A549 (cell line): ENCODE measurements at regions not wholly inside any gene's neighbourhood (a gene's known extent, or its start where the extent isn't known, plus 50 kb on each side); places are given as distances from the start of the nearest gene placed in this dataset.
"Not testable (repeated sequence)": the region's sequence is repeated elsewhere in the genome, so short reads cannot be mapped to it uniquely, and the experiment has no call there.

Source experiments
- ATAC-seq, 2 experiments: fragments of 200-7000 bp in 1 of 2; fragments of >200 bp in 1 of 2; cut with Nextera tagmentation in 1 of 2; cut with Tn5 transposase in 1 of 2; 3 replicates each; pipeline versions ENCODE4 v1.8.0 to v1.9.1; 2018 to 2020; ENCODE audit warnings: mild to moderate bottlenecking in 1 of 2, moderate library complexity in 1 of 2
- CTCF ChIA-PET: fragments of 300-600 bp; sonication (Branson Sonifier 250); formaldehyde crosslinking; extraction: SDS; loops from one replicate; lab custom pipeline; 2021; ENCODE audit warnings: antibody characterized with exemption, inconsistent platforms; lab: Yijun Ruan, JAX
- POLR2A ChIA-PET: fragments of 350-600 bp; formaldehyde crosslinking; extraction: SDS; loops from one replicate; lab custom pipeline; 2021; ENCODE audit warnings: antibody characterized with exemption, inconsistent platforms; lab: Yijun Ruan, JAX
- DNase-seq, 2 experiments: peaks; one replicate each; pipeline versions ENCODE4 v3.0.0 to v3.0.0-alpha.2; 2011 to 2016; ENCODE audit warnings: low read depth in 1 of 2, low spot score in 1 of 2
- FAIRE-seq: peaks from 2 replicates; lab custom pipeline; 2011; peaks lifted over from hg19 to GRCh38; lab: Jason Lieb, UNC
- H3K27ac ChIP-seq, 2 experiments: fragments of >200 bp; sonication (Bioruptor Twin); formaldehyde crosslinking; 3 replicates each; pipeline ENCODE4 v1.5.1; 2016 to 2017
- H3K4me1 ChIP-seq: fragments of >200 bp; sonication (Bioruptor Twin); formaldehyde crosslinking; 3 replicates; pipeline ENCODE4 v1.6.1; 2016
- H3K4me2 ChIP-seq: fragments of >200 bp; sonication (Bioruptor Twin); formaldehyde crosslinking; 3 replicates; pipeline ENCODE4 v1.6.1; 2016
- H3K4me3 ChIP-seq: fragments of >200 bp; sonication (Bioruptor Twin); formaldehyde crosslinking; 3 replicates; pipeline ENCODE4 v1.5.1; 2016
- H3K9me3 ChIP-seq: fragments of >200 bp; sonication (Bioruptor Twin); formaldehyde crosslinking; 3 replicates; pipeline ENCODE4 v1.6.1; 2016
- BHLHE40 ChIP-seq: IDR thresholded peaks from 2 replicates; pipeline ENCODE4 v1.6.1; 2012; ENCODE audit warnings: low read depth, low read length, inconsistent platforms
- CBX2 ChIP-seq: fragments of 200-600 bp; sonication (generic); IDR thresholded peaks from 2 replicates; pipeline ENCODE4 v1.6.1; 2016; ENCODE audit warnings: low read depth, mild to moderate bottlenecking, borderline replicate concordance
- CEBPB ChIP-seq, 2 experiments: fragments of >200 bp in 1 of 2; sonication (Bioruptor Twin) in 1 of 2; formaldehyde crosslinking in 1 of 2; IDR thresholded peaks; 2 replicates each; pipeline ENCODE4 v1.6.1; 2012 to 2016
- CHD4 ChIP-seq: fragments of 200-600 bp; sonication (generic); IDR thresholded peaks from 2 replicates; pipeline ENCODE4 v1.6.1; 2016; ENCODE audit warnings: antibody characterized with exemption, mild to moderate bottlenecking, borderline replicate concordance
- E2F6 ChIP-seq: IDR thresholded peaks from 2 replicates; pipeline ENCODE4 v1.6.1; 2012; ENCODE audit warnings: low read depth, borderline replicate concordance
- EHF ChIP-seq: fragments of 250-450 bp; sonication (Bioruptor Pico); IDR thresholded peaks from 2 replicates; pipeline ENCODE4 v1.5.0; 2020; ENCODE audit warnings: mild to moderate bottlenecking
- ELK1 ChIP-seq: fragments of 150-350 bp; IDR thresholded peaks from 2 replicates; pipeline ENCODE4 v1.6.1; 2014; ENCODE audit warnings: low read depth, mild to moderate bottlenecking, low read length
- EP300 ChIP-seq, 2 experiments: fragments of >200 bp; sonication (Bioruptor Twin); formaldehyde crosslinking; IDR thresholded peaks; 2 replicates in 1 of 2; 3 replicates in 1 of 2; pipeline ENCODE4 v1.6.1; 2016 to 2017
- FOSB ChIP-seq: fragments of 250-450 bp; sonication (Bioruptor Pico); IDR thresholded peaks from 2 replicates; pipeline ENCODE4 v1.5.0; 2020; ENCODE audit warnings: mild to moderate bottlenecking, moderate library complexity
- HDAC2 ChIP-seq: fragments of 200-600 bp; sonication (generic); IDR thresholded peaks from 2 replicates; pipeline ENCODE4 v1.6.1; 2016
- KDM1A ChIP-seq: fragments of 200-600 bp; sonication (generic); IDR thresholded peaks from 2 replicates; pipeline ENCODE4 v1.6.1; 2016; ENCODE audit warnings: low read depth, mild to moderate bottlenecking
- MAFK ChIP-seq: fragments of 450-650 bp; IDR thresholded peaks from 2 replicates; pipeline ENCODE4 v1.6.1; 2014; ENCODE audit not compliant: partially characterized antibody
- RAD21 ChIP-seq, 2 experiments: fragments of >200 bp in 1 of 2; sonication (Bioruptor Twin) in 1 of 2; formaldehyde crosslinking in 1 of 2; IDR thresholded peaks in 1 of 2; conservative IDR thresholded peaks in 1 of 2; 2 replicates in 1 of 2; 3 replicates in 1 of 2; pipeline ENCODE4 v1.6.1; 2012 to 2018; ENCODE audit warnings: inconsistent platforms in 1 of 2
- RCOR1 ChIP-seq: fragments of 150-350 bp; IDR thresholded peaks from 2 replicates; pipeline ENCODE4 v1.6.1; 2014; ENCODE audit warnings: antibody characterized with exemption, low read length, low read depth
- REST ChIP-seq: fragments of 200-600 bp; sonication (generic); IDR thresholded peaks from 2 replicates; pipeline ENCODE4 v1.6.1; 2016; ENCODE audit warnings: antibody characterized with exemption, mild to moderate bottlenecking, moderate library complexity
- ZFP36 ChIP-seq: fragments of 450-650 bp; IDR thresholded peaks from 2 replicates; pipeline ENCODE4 v1.6.1; 2014; ENCODE audit warnings: borderline replicate concordance; ENCODE audit not compliant: partially characterized antibody
- WGBS: methylation state at CpG from one replicate; pipeline ENCODE4 v1.1.6; 2017; ENCODE audit errors: missing lambda C conversion rate; 5-methylcytosine and 5-hydroxymethylcytosine counted together

- H3K27ac ChIP-seq, result no peak overlapping the region
- 11% methylated on average over 5 of the region's 5 CpGs for WGBS
- no peak for ATAC-seq
- CTCF ChIA-PET, result no interaction called here
- no peak overlapping the region for H3K4me2 ChIP-seq
- no peak for FAIRE-seq
- no peak overlapping the region for H3K4me3 ChIP-seq
- no peaks in the 10 kb centered on the region for H3K4me1 ChIP-seq
- peaks cover 5% of the 10 kb centered on the region; the same call in 1 of the 3 replicates for H3K9me3 ChIP-seq
- TF ChIP-seq CHD4 (no peak), BHLHE40 (no peak), CEBPB (IDR thresholded peaks at IDR 0.05) (no peak), ZFP36 (no peak), MAFK (no peak), RAD21 (conservative IDR thresholded peaks at IDR 0.05 in 1 of 2, IDR thresholded peaks at IDR 0.05 in 1 of 2) (no peak), ELK1 (no peak)
- no peak for DNase-seq
- POLR2A ChIA-PET, result no interaction called here
These were observed 304.6 kb downstream of the REEP3 start for GRCh38 chr10:63825766-63826165.

GRCh38 chr10:63827018-63827417 lies 305.8 kb downstream of the REEP3 start:
- H3K4me1 ChIP-seq, H3K9me3 ChIP-seq, H3K4me3 ChIP-seq, FAIRE-seq, CTCF ChIA-PET, POLR2A ChIA-PET, H3K27ac ChIP-seq, ATAC-seq, H3K4me2 ChIP-seq, DNase-seq: not testable (repeated sequence)
- 1% methylated on average over 3 of the region's 3 CpGs for WGBS

GRCh38 chr10:63829020-63829419 lies 307.8 kb downstream of the REEP3 start:
- H3K27ac ChIP-seq, result no peak overlapping the region
- ATAC-seq (peak in 1 of 2 experiments; percentile 36; a peak in 2 of 6 replicates), FAIRE-seq (no peak), DNase-seq (peak in 1 of 2 experiments; percentile 2)
- H3K4me1 ChIP-seq, result no peaks in the 10 kb centered on the region
- ChIA-PET POLR2A (no interaction called here), CTCF (interaction anchor here (1.3 to 2.1 kb wide), 2 partner anchors 9 to 37 kb away, joined by 4 to 6 read pairs; no protein-coding TSS in a partner anchor)
- H3K4me3 ChIP-seq, result no peak overlapping the region
- 30% methylated on average over 2 of the region's 2 CpGs for WGBS
- H3K9me3 ChIP-seq, result no peaks in the 10 kb centered on the region
- TF ChIP-seq E2F6 (no peak), CEBPB (IDR thresholded peaks at IDR 0.05) (peak in 1 of 2 experiments; percentile 46; a peak in 1 of 4 replicates)
- H3K4me2 ChIP-seq, result no peak overlapping the region

GRCh38 chr10:63829573-63830149 lies 308.5 kb downstream of the REEP3 start:
- FAIRE-seq, result no peak
- no peaks in the 10 kb centered on the region for H3K9me3 ChIP-seq
- CTCF ChIA-PET, result interaction anchor here (1.3 to 2.1 kb wide), 2 partner anchors 9 to 37 kb away, joined by 4 to 6 read pairs; no protein-coding TSS in a partner anchor

More at GRCh38 chr10:63829573-63830149, 308.5 kb downstream of the REEP3 start:
- WGBS, result 14% methylated on average over 5 of the region's 5 CpGs
- POLR2A ChIA-PET, result no interaction called here
- Histone ChIP-seq H3K27ac (no peak overlapping the region), H3K4me2 (no peak overlapping the region), H3K4me1 (no peaks in the 10 kb centered on the region), H3K4me3 (no peak overlapping the region)
- ATAC-seq, result peak in 1 of 2 experiments; percentile 31; a peak in 1 of 6 replicates
- DNase-seq, result no peak
- TF ChIP-seq CBX2 (no peak), KDM1A (no peak), EHF (CRISPR knock-in tag) (no peak), EP300 (IDR thresholded peaks at IDR 0.05) (no peak), HDAC2 (no peak), RCOR1 (no peak), MAFK (no peak), REST (no peak), FOSB (CRISPR knock-in tag) (no peak)
